AG08396 (cell line): ENCODE measurements at regions not wholly inside any gene's neighbourhood (a gene's known extent, or its start where the extent isn't known, plus 50 kb on each side); places are given as distances from the start of the nearest gene placed in this dataset.

ENCODE experiments used
- DNase-seq: peaks from one replicate; pipeline ENCODE4 v3.0.0; 2012; ENCODE audit warnings: low spot score, mixed read lengths

- DNase-seq, result no peak
Observed at GRCh38 chr1:71264039-71264438, 183.2 kb upstream of the ZRANB2 start.

- no peak for DNase-seq
Observed at GRCh38 chr1:71262970-71263369, 182.1 kb upstream of the ZRANB2 start.

GRCh38 chr1:71252900-71253299, 172.1 kb upstream of the ZRANB2 start:
- DNase-seq, result no peak

GRCh38 chr1:71245246-71245645, 164.4 kb upstream of the ZRANB2 start:
- DNase-seq, result no peak

GRCh38 chr1:71242239-71242638, 161.4 kb upstream of the ZRANB2 start:
- DNase-seq, result no peak

GRCh38 chr1:71240656-71241055, 159.8 kb upstream of the ZRANB2 start:
- no peak for DNase-seq

- DNase-seq, result no peak
Observed at GRCh38 chr1:71236503-71236902, 155.7 kb upstream of the ZRANB2 start.

GRCh38 chr1:71233645-71234044, 152.8 kb upstream of the ZRANB2 start:
- no peak for DNase-seq

GRCh38 chr1:71232786-71233185, 152.0 kb upstream of the ZRANB2 start:
- no peak for DNase-seq

- DNase-seq, result no peak
Observed at GRCh38 chr1:71232166-71232763, 151.4 kb upstream of the ZRANB2 start.

- no peak for DNase-seq
Observed at GRCh38 chr1:71231751-71232150, 150.9 kb upstream of the ZRANB2 start.

- no peak for DNase-seq
Observed at GRCh38 chr1:71228742-71229365, 148.0 kb upstream of the ZRANB2 start.

- no peak for DNase-seq
Observed at GRCh38 chr1:71228241-71228640, 147.4 kb upstream of the ZRANB2 start.

GRCh38 chr1:71224741-71225377, 144.0 kb upstream of the ZRANB2 start:
- DNase-seq, result no peak

- no peak for DNase-seq
Observed at GRCh38 chr1:71223641-71224340, 143.0 kb upstream of the ZRANB2 start.

GRCh38 chr1:71222668-71223067, 141.8 kb upstream of the ZRANB2 start:
- DNase-seq, result no peak

- no peak for DNase-seq
Observed at GRCh38 chr1:71210718-71211117, 129.9 kb upstream of the ZRANB2 start.

- no peak for DNase-seq
Observed at GRCh38 chr1:71203241-71203640, 122.4 kb upstream of the ZRANB2 start.

- no peak for DNase-seq
Observed at GRCh38 chr1:71200503-71200902, 119.7 kb upstream of the ZRANB2 start.

- peak; percentile 16 for DNase-seq
Observed at GRCh38 chr1:71196685-71197084, 115.8 kb upstream of the ZRANB2 start.

GRCh38 chr1:71193153-71193552, 112.3 kb upstream of the ZRANB2 start:
- peak; percentile 1 for DNase-seq

- no peak for DNase-seq
Observed at GRCh38 chr1:71191520-71191919, 110.7 kb upstream of the ZRANB2 start.

- DNase-seq, result no peak
Observed at GRCh38 chr1:71190843-71191242, 110.0 kb upstream of the ZRANB2 start.
